ENCODE measurements at regions not wholly inside any gene's neighbourhood (a gene's known extent, or its start where the extent isn't known, plus 50 kb on each side); places are given as distances from the start of the nearest gene placed in this dataset.
A peak's percentile ranks its signal among the peaks of the same experiment; 100 is the strongest.

GRCh38 chr6:40340957-40341356 lies 246.2 kb downstream of the LRFN2 start:
- DNase-seq: no peak

DNA sequence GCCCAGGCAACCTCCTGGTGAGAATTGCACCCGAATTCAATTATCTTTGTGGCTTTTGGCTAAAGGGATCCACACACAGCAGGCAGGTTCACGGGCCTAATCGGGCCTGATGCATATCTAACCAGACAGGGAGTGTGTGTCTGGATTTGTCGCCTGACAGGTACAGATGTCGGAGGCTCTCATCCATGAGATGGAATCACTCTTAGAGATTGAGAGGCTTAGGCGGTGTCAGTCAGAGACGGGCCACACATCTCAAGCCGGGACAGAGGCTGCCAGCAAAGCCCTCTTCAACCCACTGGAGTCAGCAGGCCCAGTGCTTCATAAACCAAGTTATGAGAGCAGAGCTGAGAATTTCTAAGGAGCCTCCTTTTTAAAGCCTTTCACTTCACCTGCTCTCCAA lies 247.0 kb downstream of the LRFN2 start:
- no peak for DNase-seq

- DNase-seq: no peak
These were observed 248.9 kb downstream of the LRFN2 start for GRCh38 chr6:40338306-40338705.

DNA sequence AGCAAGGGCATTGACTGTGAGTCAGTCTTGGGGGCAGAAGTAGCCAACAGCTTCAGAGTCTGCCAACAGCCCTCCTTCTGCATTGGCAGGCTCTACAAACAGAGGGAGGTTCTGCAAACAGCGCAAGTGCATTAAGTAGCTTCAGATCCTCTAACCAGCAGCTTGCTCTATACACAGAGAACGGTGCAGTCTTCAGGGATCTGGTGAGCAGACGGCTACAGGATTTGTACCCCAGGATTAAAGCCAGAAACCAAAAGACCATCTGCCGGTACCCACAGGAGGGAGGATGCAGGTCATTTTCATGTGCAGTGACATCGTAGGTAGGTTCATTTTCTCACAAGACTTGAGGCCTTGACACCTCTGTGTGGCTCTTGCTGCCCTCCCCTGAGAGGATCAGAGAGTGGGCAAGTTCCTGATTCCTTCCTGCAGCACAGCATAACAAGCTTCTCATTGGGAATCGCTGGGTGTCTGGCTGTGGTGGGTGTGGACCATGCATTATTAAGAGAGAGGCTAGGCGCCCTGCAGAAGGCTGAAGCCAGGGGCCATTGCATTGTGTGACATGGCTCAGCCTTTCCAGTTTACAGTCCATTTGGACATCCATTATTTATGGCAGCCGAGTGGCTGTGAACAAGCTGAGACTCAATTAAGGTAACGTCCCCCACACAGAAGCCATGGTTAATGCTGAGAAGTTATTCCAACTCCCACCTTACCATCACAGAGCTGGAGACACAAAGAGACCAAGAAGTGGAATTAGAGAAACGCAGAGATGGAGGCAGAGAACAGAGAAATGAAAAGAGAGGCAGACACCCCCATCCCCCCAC lies 250.0 kb downstream of the LRFN2 start:
- DNase-seq: no peak

- DNase-seq: no peak
These were observed 250.9 kb downstream of the LRFN2 start for GRCh38 chr6:40336296-40336695.

GRCh38 chr6:40334496-40335270 lies 252.5 kb downstream of the LRFN2 start:
- no peak for DNase-seq

DNA sequence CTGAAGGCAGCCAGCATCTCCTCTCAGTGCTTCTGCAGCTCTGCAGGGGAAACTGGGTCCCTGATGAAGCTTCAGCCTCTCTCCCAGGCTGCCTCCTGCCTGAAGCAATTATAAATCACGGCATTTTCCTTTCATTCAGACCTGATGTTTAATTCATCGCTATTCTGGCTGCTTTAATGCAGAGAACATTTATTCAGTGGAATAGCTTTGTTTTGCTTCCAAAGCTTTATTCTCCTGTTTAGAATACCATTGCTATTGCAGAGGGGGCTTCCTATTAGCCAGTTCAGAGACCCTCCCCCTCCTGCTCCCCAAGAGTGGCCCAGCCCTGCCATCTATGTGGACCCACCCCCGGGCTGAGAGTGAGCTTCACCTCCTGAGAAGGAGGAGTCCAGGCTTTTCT lies 255.6 kb downstream of the LRFN2 start:
- DNase-seq: no peak

DNA sequence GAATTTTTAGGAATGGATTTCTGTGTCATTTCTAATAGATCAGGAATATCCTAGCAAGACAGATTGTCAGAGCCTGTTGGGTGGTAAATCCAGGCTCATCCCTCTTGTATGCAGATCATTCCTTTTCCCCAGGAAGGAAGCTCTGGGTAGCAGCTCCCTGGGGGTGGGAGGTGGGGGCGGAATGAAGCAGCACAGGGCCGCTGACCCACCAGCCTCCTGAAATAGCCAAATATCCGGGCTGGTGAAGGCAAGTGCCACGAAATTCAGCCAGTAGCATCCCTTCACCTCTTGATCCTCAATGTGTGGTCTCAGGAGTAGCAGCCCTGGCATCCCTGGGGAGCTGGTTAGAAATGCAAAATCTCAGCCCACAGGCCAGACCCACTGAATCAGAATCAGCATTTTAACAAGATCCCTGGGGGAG lies 256.9 kb downstream of the LRFN2 start:
- DNase-seq: no peak

DNA sequence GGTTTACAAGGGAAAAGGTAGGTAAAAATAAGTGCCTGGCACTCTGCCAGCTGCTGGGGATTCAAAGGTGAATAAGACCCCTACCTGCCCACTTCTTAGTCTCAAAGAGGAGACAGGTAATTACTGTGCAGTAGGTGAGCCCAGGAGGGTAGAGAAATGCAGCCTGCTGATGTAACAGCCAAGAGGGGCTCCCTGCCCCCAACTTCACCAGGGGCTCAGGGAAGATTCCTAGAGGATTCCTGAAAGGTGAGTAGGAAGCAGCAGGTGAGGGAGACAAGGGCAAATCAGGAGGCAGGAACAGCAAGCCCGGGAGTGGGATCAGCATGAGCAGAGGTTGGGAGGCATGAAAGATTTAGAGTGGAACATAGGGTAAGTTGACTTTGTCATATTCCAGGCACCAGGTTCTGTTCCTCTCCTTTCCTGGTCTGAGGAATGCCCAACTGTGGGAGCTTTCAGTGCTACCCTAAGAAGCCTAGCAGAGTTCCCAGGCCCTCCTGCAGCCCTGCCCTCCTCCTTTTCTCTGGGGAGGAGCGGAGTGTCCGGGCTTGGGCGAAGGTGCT lies 258.1 kb downstream of the LRFN2 start:
- DNase-seq: no peak

GRCh38 chr6:40328386-40328985 lies 258.7 kb downstream of the LRFN2 start:
- peak; percentile 35 for DNase-seq

- no peak for DNase-seq
These were observed 260.3 kb downstream of the LRFN2 start for GRCh38 chr6:40326714-40327421.

- DNase-seq: no peak
These were observed 261.4 kb downstream of the LRFN2 start for GRCh38 chr6:40325791-40326190.

DNA sequence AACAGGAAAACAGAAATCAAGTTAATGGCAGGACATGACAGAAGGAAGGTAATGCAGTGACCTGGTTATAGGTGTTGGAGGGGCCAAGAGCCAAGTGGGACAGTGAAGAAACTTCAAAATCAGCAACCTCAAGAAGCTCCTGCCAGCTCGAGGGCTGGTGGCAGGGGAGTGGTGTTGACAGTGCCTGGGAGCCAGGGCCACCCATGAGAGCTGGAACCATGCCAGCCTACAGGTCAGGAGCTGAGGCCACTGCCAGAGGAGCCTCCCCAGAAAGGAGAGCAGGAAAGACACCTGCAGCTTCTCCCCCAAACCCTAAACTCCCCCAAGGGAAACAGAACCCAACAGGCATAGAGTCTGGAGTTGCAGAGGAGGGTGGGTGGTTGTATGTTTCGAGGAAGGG lies 262.1 kb downstream of the LRFN2 start:
- no peak for DNase-seq

DNA sequence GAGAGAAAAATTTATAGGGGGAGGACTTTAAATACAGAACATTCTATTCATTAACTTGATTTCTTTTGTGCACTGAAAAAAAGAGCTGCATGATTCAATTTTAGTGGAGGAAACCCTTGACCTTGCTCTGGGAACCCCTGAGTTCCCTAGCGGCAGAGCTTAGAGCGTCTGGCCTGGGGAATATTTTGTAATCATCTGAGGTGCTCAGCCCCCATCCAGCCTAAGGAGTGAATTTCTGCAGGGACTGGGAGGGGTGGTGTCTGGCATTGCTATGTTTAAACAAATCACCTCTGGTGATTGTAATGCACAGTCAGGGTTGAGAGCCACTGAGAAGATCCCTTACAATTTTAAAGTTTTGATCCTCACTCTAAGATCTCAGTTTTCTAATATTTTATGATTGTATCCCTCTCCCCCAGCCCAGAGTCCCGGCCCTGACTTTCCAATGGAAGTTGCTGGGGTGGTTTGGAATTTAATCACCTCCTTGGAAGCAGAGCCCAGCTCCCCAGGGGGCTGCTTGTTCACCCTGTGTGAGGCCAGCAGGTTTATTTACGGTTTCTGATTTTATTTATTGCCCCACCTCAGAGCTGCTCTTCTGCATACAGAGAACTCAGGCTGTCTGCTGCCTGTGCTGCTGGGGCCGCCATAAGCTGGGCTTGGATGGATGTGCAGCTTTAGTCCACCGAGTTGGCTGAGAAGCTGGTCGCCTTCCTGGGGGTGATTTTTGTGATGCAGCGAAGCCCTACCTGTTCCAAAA lies 263.1 kb downstream of the LRFN2 start:
- DNase-seq: no peak

- no peak for DNase-seq
These were observed 264.8 kb downstream of the LRFN2 start for GRCh38 chr6:40322336-40322735.

GRCh38 chr6:40321616-40322015 lies 265.5 kb downstream of the LRFN2 start:
- no peak for DNase-seq

DNA sequence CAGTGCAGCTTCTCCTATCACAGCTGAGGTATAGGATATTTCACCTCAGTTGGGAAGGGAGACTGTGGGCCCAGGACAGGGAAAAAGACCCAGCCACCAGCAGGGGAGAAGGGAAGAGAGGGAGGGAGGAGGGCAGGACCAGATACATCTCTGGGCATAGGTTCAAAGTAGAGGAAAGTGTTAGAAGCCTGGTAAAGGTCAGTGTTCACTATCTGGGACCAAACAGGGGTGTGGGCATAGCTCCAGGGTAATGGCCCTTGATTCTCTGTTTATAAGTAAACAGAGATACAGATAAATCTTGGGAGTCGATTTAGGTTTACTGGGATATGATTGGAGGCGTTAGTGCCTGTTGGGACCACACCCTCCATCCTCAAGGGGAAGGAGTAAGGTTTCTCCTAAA lies 266.2 kb downstream of the LRFN2 start:
- no peak for DNase-seq

DNA sequence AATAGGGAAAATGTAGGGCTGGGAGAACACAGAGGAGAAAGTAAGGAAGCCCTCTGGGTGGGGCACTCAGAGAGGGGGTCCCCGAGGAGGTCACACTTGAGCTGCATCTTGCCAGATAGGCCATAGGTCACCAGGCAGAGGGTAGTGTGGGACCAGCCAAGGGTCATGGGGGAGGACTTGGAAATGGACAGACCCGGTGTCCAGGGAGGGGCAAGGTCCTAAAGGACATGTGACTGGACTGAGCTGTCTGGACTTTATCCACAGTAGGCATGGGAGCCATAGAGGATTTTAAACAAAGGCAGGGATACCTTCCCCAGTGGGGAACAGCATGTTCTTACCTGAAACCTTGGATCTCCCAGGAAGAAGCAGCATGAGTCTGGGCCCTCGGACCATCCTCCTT lies 266.7 kb downstream of the LRFN2 start:
- no peak for DNase-seq

- no peak for DNase-seq
These were observed 268.0 kb downstream of the LRFN2 start for GRCh38 chr6:40319124-40319523.

DNA sequence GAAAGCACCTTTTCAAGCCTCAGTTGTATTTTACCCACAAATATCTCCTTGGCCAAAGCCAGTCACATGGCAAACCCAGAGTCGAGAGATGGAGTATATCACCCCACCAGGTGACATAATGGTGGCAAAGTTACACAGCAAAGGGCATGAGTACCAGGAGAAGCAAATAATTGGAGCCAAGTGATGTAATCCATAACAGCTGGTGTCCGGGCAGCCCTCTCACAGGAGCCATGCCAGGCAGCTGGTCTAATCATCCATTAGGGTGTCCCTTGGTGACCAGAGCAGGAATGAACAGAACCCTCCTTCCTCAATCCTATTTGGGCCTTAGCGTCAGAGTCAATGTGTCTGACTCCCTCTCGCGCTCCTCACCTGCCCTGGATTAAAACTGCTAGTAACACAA lies 272.1 kb downstream of the LRFN2 start:
- DNase-seq: no peak

- no peak for DNase-seq
These were observed 273.6 kb downstream of the LRFN2 start for GRCh38 chr6:40313582-40313981.

All from stimulated activated CD4-positive, alpha-beta T cell treated with anti-CD3 and anti-CD28 coated beads, Interleukin-4, amount 100 ng/mL, for 24 hours (primary cell).